Mucosa of rectum (tissue), 2 donors: ENCODE measurements at regions not wholly inside any gene's neighbourhood (a gene's known extent, or its start where the extent isn't known, plus 50 kb on each side); places are given as distances from the start of the nearest gene placed in this dataset.
"Not testable (repeated sequence)": the region's sequence is repeated elsewhere in the genome, so short reads cannot be mapped to it uniquely, and the experiment has no call there.

Experiments
- H3K27ac ChIP-seq, 2 donors: one replicate each; pipeline ENCODE4 v1.7.0; 2013; ENCODE audit warnings: inconsistent platforms in 2 of 2, low read depth in 2 of 2, low read length in 2 of 2
- H3K27me3 ChIP-seq, 2 donors: one replicate each; pipeline ENCODE4 v1.7.0; 2013; ENCODE audit warnings: low read length in 2 of 2; ENCODE audit not compliant: control insufficient read depth in 2 of 2, insufficient read depth in 2 of 2
- H3K36me3 ChIP-seq, 2 donors: one replicate each; pipeline ENCODE4 v1.7.0; 2013; ENCODE audit warnings: low read length in 2 of 2; ENCODE audit not compliant: control insufficient read depth in 2 of 2, insufficient read depth in 2 of 2
- H3K4me1 ChIP-seq, 2 donors: one replicate each; pipeline ENCODE4 v1.7.0; 2013; ENCODE audit warnings: low read length in 2 of 2, mild to moderate bottlenecking in 1 of 2; ENCODE audit not compliant: control insufficient read depth in 2 of 2, insufficient read depth in 2 of 2
- H3K4me3 ChIP-seq, 2 donors: one replicate each; pipeline ENCODE4 v1.7.0; 2013; ENCODE audit warnings: low read length in 2 of 2
- H3K9ac ChIP-seq, 2 donors: one replicate each; pipeline ENCODE4 v1.7.0; 2013; ENCODE audit warnings: low read length in 2 of 2, low read depth in 1 of 2, mild to moderate bottlenecking in 1 of 2
- H3K9me3 ChIP-seq, 2 donors: one replicate each; pipeline ENCODE4 v1.7.0; 2013; ENCODE audit warnings: low read length in 2 of 2; ENCODE audit not compliant: control insufficient read depth in 2 of 2
- donor health status: healthy.
- donor health status: Normal muscosa, but diverticular disease.

DNA sequence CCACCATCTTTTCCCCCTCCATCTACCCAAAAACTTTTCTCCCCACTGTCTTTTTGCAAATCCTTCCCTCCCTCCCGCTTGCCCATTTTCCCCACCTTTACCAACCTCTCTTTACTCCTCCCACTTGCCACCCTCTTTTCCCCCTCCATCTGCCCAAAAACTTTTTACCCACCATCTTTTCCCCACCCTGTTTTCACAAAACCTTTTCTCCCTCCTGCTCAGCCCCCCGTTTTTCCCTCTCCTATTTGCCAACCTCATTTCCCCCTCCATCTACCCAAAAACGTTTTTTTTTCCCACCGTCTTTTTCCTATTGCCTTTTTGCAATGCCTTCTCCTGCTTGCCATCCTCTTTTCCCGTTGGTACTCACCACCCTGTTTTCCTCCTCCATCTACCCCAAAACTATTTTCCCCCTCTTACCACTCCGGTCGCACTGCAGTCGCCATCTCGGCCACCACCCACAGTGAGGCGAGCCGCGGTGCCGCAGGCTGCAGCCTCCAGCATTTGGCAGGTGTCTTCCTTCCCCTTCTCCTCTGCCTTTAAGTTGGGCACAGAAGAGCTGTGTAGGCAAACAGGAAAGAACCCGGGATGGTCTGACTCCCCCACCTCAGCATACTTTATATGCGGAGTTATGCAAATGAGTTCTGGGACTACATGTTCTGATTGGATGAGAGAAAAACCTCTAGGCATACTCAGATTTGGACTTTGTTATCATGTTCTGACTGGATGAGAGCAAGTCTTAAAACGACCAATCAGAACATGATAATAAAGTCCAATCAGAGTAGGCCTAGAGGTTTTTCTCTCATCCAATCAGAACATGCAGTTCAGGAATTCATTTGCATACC, 121.2 kb upstream of the VPREB1 start:
- no peaks in the 10 kb centered on the region for H3K36me3 ChIP-seq
- H3K9me3 ChIP-seq: no peaks in the 10 kb centered on the region
- no peak overlapping the region for H3K27ac ChIP-seq
- no peak overlapping the region for H3K9ac ChIP-seq
- H3K4me3 ChIP-seq: no peak overlapping the region
- no peaks in the 10 kb centered on the region for H3K4me1 ChIP-seq
- H3K27me3 ChIP-seq: no peaks in the 10 kb centered on the region

DNA sequence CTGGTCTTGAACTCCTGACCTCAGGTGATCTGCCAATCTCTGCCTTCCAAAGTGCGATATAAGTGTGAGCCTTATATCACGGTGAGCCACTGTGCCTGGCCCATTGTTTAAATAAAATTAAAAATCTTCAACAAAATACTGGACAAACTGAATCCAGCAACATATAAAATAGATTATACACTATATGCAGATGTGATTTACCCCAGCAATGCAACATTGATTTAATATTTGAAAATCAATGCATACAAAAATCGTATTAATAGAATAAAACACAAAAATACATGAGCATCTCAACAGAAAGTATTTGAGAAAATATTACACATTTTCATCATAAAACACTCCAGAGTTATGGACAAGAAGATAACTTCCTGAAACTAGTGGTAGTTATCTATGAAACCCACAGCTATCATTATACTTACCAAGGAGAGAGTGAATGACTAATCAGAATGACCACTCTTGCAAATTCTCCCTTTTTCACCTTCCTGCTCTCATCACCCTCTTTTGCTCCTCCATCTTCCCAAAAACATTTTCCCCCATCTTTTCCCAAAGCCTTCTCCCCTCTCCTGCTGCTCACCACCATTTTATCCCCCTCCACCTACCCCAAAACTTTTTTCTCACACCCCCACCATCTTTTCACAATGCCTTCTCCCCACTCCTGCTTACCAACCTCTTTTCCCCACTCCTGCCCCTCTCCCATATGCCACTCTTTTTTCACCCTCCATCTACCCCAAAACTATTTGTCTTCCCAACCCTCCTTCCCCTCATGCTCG, 122.1 kb upstream of the VPREB1 start:
- no peaks in the 10 kb centered on the region for H3K36me3 ChIP-seq
- H3K27ac ChIP-seq: no peak overlapping the region
- no peak overlapping the region for H3K4me3 ChIP-seq
- H3K9me3 ChIP-seq: no peaks in the 10 kb centered on the region
- no peaks in the 10 kb centered on the region for H3K27me3 ChIP-seq
- no peaks in the 10 kb centered on the region for H3K4me1 ChIP-seq
- no peak overlapping the region for H3K9ac ChIP-seq

GRCh38 chr22:22121445-22121844, 123.1 kb upstream of the VPREB1 start:
- no peaks in the 10 kb centered on the region for H3K9me3 ChIP-seq
- no peaks in the 10 kb centered on the region for H3K4me1 ChIP-seq
- no peak overlapping the region for H3K9ac ChIP-seq
- no peak overlapping the region for H3K27ac ChIP-seq
- no peaks in the 10 kb centered on the region for H3K27me3 ChIP-seq
- H3K4me3 ChIP-seq: no peak overlapping the region
- H3K36me3 ChIP-seq: no peaks in the 10 kb centered on the region

DNA sequence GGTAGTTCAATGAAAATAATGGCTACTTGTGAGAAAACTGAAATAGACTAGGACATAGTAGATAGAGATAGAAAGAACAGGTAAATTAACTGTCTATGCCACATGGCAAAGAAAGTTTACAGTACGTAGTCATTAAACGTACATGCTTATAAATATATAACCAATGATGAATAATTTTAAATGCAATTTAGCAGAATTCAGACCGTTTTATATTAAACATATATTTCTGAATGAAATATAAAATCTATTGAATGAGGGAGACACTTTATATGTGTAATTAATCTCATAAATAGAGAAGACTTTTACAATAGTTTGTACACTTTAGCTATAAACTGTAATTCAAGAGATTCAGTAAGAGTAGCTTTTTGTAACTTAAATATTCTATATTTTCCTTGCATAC, 124.4 kb upstream of the VPREB1 start:
- no peaks in the 10 kb centered on the region for H3K27me3 ChIP-seq
- H3K9me3 ChIP-seq: no peaks in the 10 kb centered on the region
- no peaks in the 10 kb centered on the region for H3K4me1 ChIP-seq
- H3K36me3 ChIP-seq: no peaks in the 10 kb centered on the region
- H3K27ac ChIP-seq: no peak overlapping the region
- H3K4me3 ChIP-seq: no peak overlapping the region
- no peak overlapping the region for H3K9ac ChIP-seq

GRCh38 chr22:22118987-22119386, 125.6 kb upstream of the VPREB1 start:
- Histone ChIP-seq H3K36me3 (no peaks in the 10 kb centered on the region), H3K27ac (no peak overlapping the region), H3K9me3 (no peaks in the 10 kb centered on the region), H3K27me3 (no peaks in the 10 kb centered on the region), H3K4me1 (no peaks in the 10 kb centered on the region), H3K4me3 (no peak overlapping the region), H3K9ac (no peak overlapping the region)

DNA sequence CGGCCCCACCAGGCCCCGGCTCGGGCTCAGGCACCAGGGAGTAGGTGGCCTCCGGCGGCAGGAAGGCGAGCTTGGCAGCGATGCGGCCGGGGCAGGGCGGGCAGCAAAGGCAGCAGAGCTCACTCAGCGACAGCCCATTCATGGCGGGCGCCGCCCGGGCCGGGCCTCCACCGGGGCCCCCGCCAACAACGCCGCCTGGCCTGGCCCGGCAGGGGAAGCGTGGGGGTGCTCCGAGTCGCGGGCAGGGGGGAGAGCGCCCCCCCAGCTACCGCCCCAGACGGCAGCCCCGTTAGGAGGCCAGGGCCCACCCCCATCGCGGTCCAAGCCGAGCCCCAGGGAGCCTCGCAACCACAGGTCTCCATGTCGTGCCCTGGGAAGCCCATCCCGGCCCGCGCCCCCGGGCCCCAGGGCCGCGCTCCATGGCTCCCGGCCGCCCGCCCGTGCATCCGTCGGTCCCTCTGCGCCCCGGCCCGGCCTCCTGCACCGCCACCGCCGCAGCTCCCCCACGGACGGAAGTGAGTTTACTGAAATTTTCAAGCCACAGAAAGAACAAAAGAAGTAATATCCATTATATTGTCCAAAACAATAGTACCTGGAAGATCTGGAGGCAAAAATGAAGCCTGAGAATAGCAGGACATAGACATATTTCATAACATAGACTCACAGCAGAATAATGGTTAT, 126.6 kb upstream of the VPREB1 start:
- H3K9ac ChIP-seq, H3K9me3 ChIP-seq, H3K27me3 ChIP-seq, H3K27ac ChIP-seq, H3K4me3 ChIP-seq, H3K36me3 ChIP-seq, H3K4me1 ChIP-seq: not testable (repeated sequence)

GRCh38 chr22:22116997-22117770, 127.4 kb upstream of the VPREB1 start:
- H3K27ac ChIP-seq, H3K9ac ChIP-seq, H3K9me3 ChIP-seq, H3K27me3 ChIP-seq, H3K36me3 ChIP-seq, H3K4me3 ChIP-seq, H3K4me1 ChIP-seq: not testable (repeated sequence)

DNA sequence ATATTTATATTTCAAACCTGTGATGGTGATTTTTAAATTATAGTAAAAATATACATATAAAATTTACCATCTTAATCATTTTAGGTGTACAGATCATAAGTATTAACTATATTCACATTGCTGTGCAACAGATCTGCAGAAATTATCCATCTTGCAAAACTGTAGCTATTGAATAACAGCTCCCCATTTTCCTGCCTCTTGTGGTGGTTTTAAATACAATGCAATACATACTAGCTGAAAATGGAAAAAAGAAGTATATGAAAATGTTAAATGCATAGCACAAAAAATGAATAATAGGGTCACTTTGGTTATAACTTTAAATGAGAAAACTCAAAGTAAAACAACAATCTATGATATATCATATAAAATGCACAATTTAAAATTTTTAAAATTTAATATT, 130.9 kb upstream of the VPREB1 start:
- H3K4me3 ChIP-seq: no peak overlapping the region
- no peaks in the 10 kb centered on the region for H3K27me3 ChIP-seq
- no peak overlapping the region for H3K27ac ChIP-seq
- H3K9ac ChIP-seq: no peak overlapping the region
- H3K36me3 ChIP-seq: no peaks in the 10 kb centered on the region
- no peaks in the 10 kb centered on the region for H3K9me3 ChIP-seq
- H3K4me1 ChIP-seq: no peaks in the 10 kb centered on the region

DNA sequence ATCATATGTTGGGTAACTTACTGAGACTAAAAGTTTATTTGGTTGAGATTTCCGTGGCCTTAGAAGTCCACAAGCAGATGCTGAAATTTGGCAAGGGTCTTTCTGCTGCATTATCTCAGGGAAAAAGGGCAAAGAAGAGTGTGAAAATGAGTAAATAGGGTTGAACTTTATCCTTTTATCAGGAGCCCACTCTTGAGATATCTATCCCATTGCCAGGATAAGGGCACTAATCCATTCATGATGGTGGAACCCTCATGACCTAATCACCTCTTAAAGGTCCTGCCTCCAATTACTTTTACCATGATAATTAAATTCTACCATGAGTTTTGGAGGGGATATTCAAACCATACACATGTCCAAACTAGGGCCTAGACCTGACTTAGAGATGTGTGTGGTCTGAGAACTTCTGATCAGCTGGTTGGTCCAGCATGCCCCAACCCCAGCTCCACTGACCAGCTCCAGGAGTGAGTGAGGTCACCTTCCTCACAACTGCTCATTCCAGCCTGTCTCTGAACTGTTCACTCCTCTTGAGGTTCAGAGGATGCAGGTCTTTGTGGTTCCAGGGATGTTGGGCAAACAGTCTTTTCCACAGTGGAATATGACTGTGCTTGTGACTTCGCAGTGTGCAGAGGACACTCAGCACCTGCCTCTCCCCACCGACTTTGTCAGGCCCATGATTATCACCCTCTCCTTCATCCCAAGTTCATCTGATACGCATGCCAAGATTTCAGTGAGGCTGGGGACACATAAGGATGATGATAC, 130.1 kb upstream of the TOP3B start:
- Histone ChIP-seq H3K27ac (no peak overlapping the region), H3K27me3 (no peaks in the 10 kb centered on the region), H3K36me3 (no peaks in the 10 kb centered on the region), H3K4me3 (no peak overlapping the region), H3K4me1 (no peaks in the 10 kb centered on the region), H3K9me3 (no peaks in the 10 kb centered on the region), H3K9ac (no peak overlapping the region)
